Psoas muscle (tissue), 7 donors: ENCODE measurements at regions not wholly inside any gene's neighbourhood (a gene's known extent, or its start where the extent isn't known, plus 50 kb on each side); places are given as distances from the start of the nearest gene placed in this dataset.

Experiments used
- ATAC-seq, 4 donors: fragments of 200-7000 bp; cut with Tn5 transposase; one replicate each; pipeline ENCODE4 v1.9.1; 2020; ENCODE audit warnings: moderate library complexity in 3 of 4, mild to moderate bottlenecking in 2 of 4
- DNase-seq, 2 donors: peaks; one replicate each; pipeline ENCODE4 v3.0.0-alpha.2; 2020
- H3K27ac ChIP-seq: fragments of 200-600 bp; one replicate; pipeline ENCODE4 v1.8.0; 2022
- H3K27me3 ChIP-seq, 3 donors: fragments of 200-600 bp in 1 of 3; one replicate each; pipeline versions ENCODE4 v1.6.1 to v1.8.0; 2013 to 2022; ENCODE audit warnings: low read length in 2 of 3, mild to moderate bottlenecking in 2 of 3, moderate library complexity in 1 of 3; ENCODE audit not compliant: insufficient read depth in 3 of 3
- H3K36me3 ChIP-seq, 2 donors: fragments of 200-600 bp in 1 of 2; one replicate each; pipeline versions ENCODE4 v1.6.1 to v1.8.0; 2013 to 2022; ENCODE audit warnings: low read depth in 1 of 2, mild to moderate bottlenecking in 1 of 2, moderate library complexity in 1 of 2; ENCODE audit not compliant: insufficient read depth in 1 of 2
- H3K4me1 ChIP-seq: fragments of 200-600 bp; one replicate; pipeline ENCODE4 v1.8.0; 2022
- H3K4me3 ChIP-seq: fragments of 200-600 bp; one replicate; pipeline ENCODE4 v1.8.0; 2022; ENCODE audit warnings: mild to moderate bottlenecking
- H3K9me3 ChIP-seq: fragments of 200-600 bp; one replicate; pipeline ENCODE4 v1.8.0; 2022
- CTCF ChIP-seq: fragments of 200-600 bp; IDR thresholded peaks from one replicate; pipeline ENCODE4 v1.8.0; 2022; ENCODE audit warnings: antibody characterized with exemption
- whole genome bisulfite sequencing, 3 donors: extraction: QIAGEN DNeasy Blood & Tissue Kit; methylation state at CpG; one replicate each; pipeline versions ENCODE4 v1.1.6 to v1.1.7; 2013; 5-methylcytosine and 5-hydroxymethylcytosine counted together
- intact Hi-C, 2 donors: fragments of 100-400 bp; cut with DNase I; formaldehyde crosslinking; loops; one replicate each; pipeline versions ENCODE4 v1.11.0 to v1.14.2; 2022
- donor health status: healthy with polysubstance abuse.
- donor health status: DM: no; HTN: no; CAD: no; lungs with moderate emphysema.
- donor health status: Bipolar disorder and iron deficiency.
- donor health status: healthy.
- donor health status: DM: yes; HTN: yes; CAD: no.
- donor health status: DM: no; HTN: no; CAD: no.
- donor health status: DM: yes; HTN: yes; CAD: no.

- no peaks in the 10 kb centered on the region for H3K4me1 ChIP-seq
- no peaks in the 10 kb centered on the region for H3K9me3 ChIP-seq
- DNase-seq (no peak), ATAC-seq (no peak)
- TF ChIP-seq CTCF: no peak
- no peaks in the 10 kb centered on the region for H3K36me3 ChIP-seq
- WGBS, 3 donors: 56 to 59% (median 56%) methylated on average over 9 of the region's 9 CpGs
- H3K27ac ChIP-seq: no peak overlapping the region
- intact Hi-C loops: no loop called here
- peaks cover 0 to 9% (median 4%) of the 10 kb centered on the region in 3 donors for H3K27me3 ChIP-seq
- H3K4me3 ChIP-seq: no peak overlapping the region
These were observed 87.8 kb upstream of the SNTG2 start for GRCh38 chr2:862731-863466.

GRCh38 chr2:862355-862687 is 88.3 kb upstream of the SNTG2 start:
- TF ChIP-seq CTCF: no peak
- Histone ChIP-seq H3K9me3 (no peaks in the 10 kb centered on the region), H3K27ac (no peak overlapping the region), H3K36me3 (no peaks in the 10 kb centered on the region), H3K27me3 (peaks cover 0 to 9% (median 4%) of the 10 kb centered on the region in 3 donors), H3K4me1 (no peaks in the 10 kb centered on the region), H3K4me3 (no peak overlapping the region)
- WGBS, 3 donors: 44 to 49% (median 45%) methylated on average over 17 of the region's 17 CpGs
- DNase-seq: no peak
- no peak for ATAC-seq
- intact Hi-C loops: no loop called here

- no peaks in the 10 kb centered on the region for H3K36me3 ChIP-seq
- no peaks in the 10 kb centered on the region for H3K4me1 ChIP-seq
- no peak for DNase-seq
- peaks cover 0 to 8% (median 4%) of the 10 kb centered on the region in 3 donors for H3K27me3 ChIP-seq
- H3K4me3 ChIP-seq: no peak overlapping the region
- H3K27ac ChIP-seq: no peak overlapping the region
- ATAC-seq: no peak
- no peak for TF ChIP-seq CTCF
- intact Hi-C loops: no loop called here
- H3K9me3 ChIP-seq: no peaks in the 10 kb centered on the region
- WGBS, 3 donors: 18 to 31% (median 29%) methylated on average over 23 to 24 of the region's 24 CpGs
These were observed 88.8 kb upstream of the SNTG2 start for GRCh38 chr2:861655-862354.

- Histone ChIP-seq H3K4me1 (no peaks in the 10 kb centered on the region), H3K27ac (no peak overlapping the region), H3K9me3 (no peaks in the 10 kb centered on the region), H3K27me3 (peaks cover 0 to 5% (median 0%) of the 10 kb centered on the region in 3 donors), H3K36me3 (no peaks in the 10 kb centered on the region), H3K4me3 (no peak overlapping the region)
- ATAC-seq (no peak), DNase-seq (no peak)
- TF ChIP-seq CTCF: no peak
- intact Hi-C loops: no loop called here
- WGBS, 3 donors: 63 to 73% (median 67%) methylated on average over 14 of the region's 14 CpGs
These were observed 90.3 kb upstream of the SNTG2 start for GRCh38 chr2:860259-860855.
